T1000 (cell line): ENCODE measurements at regions not wholly inside any gene's neighbourhood (a gene's known extent, or its start where the extent isn't known, plus 50 kb on each side); places are given as distances from the start of the nearest gene placed in this dataset.
"Not testable (repeated sequence)": the region's sequence is repeated elsewhere in the genome, so short reads cannot be mapped to it uniquely, and the experiment has no call there.

Experiments
- DNase-seq: peaks from one replicate; lab custom pipeline; 2025; ENCODE audit warnings: mixed read lengths; lab: John Stamatoyannopoulos, UW

DNA sequence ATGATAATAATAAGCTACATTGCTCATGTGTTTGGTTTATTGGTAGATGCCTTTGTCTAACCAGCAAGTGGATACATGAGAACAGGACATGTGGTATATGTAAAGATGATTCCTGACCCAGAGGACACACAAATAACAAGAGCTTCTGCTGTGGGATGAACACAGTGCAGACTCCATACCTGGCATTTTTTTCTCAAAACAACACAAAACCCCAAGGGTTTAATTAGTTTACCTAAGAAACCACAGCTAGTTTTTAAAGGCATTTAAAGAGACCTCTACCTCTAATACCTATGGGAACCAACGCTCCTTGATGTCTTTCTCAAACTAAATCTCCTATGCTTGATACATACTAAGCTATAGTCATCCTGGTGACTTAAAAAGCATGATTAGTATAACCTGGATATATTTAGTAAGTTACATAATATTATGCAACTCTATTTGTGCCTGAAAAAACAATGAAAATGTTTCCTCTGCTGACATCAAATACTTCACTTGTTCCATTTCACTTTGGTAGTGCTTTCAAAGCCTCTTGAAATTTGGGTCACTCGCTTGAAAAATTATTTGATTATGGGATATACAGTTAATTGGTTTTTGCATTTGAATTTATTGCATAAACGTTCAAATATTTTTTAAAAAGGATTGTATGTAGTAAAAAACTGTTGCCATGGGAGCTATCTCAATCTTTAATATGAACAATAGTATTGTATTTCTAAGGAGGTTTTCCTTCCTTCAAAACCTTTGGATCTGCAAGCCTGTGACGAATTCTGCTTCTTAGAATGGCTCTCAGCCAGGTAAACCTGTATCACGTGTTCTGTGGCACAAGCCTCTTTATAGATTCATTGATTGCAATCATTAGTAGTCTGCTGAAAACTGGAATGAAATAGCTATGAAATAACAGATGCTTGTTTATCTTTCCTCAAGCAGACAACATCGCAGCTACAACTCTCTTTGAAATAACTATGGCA, 233.0 kb upstream of the KCNMB2 start:
- DNase-seq, result no peak

DNA sequence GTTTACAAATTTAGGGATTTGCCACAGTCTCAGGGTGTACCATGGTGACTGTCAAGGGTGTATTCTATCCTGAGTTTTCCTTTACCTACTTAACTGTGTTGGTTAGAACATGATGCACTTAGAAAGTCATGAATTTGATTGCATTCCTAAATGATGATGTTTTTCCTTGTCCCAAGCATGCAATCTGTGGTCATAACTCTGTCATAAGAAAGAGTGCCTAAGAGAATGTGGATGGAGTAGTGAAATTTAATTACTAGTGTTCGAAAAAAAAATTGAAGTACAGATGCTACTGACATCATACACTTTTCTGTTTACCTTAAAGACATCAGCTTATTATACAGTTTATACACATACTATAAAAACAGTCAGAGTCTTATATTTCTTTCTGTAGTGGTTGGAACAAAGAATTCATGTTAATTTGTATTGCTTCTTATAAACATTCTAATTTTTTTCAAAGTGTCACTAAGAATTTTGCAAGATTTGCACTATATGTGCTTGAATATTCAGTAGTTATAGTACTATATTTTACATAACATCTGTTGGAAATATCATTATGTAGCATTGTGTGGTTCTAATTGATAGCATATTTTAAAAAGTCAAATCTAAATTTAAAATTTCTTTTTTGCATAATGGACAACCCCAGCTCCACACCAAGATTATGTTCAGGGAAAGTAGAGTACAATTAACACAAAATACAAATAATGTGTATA, 231.3 kb upstream of the KCNMB2 start:
- no peak for DNase-seq

DNA sequence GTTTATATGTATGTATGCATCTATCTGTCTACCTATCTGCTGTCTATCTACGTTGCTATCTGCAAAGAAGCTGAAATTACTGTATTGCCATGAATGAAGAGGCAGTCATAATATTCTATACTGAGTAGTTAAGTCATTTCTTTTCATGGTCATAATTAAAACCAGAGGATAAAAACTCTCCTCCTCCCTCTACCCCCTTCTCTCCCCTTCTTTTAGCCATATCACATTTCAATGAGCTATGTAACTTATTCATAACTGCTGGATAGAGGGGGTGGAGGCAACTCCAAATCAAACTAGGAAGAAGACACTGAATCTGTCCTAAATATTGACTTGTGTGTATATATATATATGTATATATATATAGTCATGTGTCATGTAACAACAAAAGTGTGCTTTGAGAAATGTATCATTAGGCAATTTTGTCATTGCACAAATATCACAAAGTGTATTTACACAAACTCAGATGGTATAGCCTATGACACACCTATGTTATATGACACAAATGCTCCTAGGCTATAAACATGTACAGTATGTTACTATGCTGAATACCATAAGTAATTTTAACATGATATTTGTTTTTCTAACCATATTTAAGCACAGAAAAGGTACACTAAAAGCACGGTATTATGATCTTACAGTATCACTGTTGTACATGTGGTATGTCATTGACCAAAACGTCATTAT, 229.7 kb upstream of the KCNMB2 start:
- no peak for DNase-seq

DNA sequence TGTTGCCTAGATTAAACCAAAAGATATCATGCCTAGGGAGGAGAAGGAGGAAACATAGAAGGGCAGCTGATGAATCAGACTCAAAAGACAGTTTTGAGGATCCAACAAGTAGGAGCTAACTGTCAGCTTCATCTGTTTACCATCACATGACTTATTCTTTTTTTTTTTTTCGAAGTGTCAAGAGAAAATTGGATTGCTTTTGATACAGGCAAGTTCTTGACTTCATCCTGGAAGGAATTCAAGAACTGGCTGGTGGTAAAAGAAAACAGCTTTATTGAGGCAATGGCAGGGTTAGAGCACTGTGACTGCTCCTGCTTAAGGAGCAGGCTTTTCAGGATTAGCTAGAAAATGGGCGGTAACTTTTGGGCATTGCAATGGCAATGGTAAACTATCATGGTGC, 227.5 kb upstream of the KCNMB2 start:
- DNase-seq, result no peak

DNA sequence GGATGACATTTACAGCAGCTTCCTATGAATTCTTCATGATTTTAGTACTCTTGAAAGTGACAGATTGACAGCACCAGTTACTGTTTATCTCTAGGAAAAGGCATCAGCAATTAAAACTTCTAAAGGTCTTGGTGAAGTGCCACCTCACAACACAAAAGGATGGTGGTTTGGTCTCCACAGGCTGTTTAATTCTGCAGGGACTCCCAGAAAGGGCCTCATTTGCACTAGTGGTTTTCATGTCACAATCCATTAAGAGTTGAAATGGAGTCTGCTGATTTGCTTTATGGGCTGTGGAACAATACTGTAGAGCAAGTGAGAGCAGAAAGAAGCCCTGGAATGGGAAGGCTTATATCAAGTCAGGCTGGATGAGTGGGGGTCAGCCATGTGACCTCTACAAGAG, 225.3 kb upstream of the KCNMB2 start:
- DNase-seq, result no peak

DNA sequence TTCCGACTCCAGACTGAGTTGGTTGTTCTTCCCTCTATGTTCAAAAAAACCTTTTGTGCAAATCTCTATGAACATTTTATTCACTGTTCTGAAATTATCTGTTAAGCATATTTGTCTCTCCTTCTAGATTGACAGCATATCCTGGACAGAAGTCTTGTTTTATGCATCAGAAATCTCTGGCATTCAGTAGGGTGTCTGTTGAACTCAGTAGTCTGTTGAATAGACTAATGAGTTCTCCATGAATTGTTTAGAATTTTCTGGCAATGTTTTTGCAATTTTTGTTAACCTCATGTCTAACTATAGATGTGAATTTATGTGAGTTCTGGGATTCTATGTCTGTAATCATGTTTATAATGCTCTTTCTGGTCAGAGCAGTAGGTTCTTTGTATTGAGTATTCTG, 222.5 kb upstream of the KCNMB2 start:
- DNase-seq, result no peak

DNA sequence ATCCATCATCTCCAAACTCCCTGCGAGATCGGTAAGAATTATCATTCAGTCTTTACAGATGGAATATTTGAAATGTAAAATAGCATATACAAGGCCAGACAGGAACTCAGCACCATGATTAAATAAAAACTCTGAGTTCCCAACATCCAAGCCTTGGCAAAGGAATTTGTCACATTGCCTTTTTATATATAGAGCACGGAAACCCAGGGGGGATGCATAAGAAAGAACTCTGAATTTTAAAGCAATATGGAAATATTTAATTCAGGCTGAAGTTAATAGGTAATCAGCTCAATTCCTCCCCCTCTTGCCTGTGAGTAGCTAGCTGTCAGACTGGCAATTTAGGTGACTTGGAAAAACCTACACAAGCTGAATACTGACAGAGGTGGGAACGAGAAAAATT, 217.9 kb upstream of the KCNMB2 start:
- no peak for DNase-seq

DNA sequence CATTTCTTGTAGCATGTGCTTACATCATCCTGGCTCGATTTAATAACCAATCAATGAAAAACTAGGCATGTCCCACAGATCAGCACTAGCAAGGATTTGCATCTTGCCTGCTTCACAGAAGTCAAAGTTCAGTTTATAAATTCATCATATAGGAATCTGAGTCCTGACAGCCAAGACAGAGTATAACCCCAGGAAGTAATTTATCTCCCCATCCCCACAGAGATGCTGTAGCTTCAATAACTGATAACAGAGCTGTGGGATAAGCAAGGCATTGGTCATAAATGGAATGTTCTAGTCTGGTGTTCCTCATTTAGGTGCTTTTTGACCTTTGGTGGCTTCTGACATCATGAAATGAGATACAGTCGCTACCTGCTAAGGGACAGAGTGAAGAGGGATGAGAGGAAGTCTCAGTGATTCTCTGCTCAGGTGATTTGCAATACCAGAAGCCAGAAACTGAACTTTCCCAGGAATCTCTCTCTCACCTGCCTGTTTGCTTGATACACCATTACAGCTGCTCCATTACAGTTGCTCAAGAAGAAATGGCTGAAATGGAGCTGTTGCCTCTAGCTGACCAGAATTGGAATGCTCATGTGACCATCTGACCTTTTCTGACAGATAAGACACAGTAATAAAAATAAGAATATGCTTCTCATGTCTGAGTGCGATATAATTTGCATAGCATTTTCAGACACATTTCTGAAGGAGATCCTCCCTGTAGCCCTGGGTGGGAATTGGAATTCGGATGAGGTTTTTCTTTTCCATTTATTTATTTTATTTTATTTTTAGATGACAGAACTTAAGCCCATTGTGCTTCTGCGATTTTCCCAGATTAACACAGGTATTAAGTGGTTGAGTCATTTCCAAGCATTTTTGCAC, 217.1 kb upstream of the KCNMB2 start:
- DNase-seq, result no peak

DNA sequence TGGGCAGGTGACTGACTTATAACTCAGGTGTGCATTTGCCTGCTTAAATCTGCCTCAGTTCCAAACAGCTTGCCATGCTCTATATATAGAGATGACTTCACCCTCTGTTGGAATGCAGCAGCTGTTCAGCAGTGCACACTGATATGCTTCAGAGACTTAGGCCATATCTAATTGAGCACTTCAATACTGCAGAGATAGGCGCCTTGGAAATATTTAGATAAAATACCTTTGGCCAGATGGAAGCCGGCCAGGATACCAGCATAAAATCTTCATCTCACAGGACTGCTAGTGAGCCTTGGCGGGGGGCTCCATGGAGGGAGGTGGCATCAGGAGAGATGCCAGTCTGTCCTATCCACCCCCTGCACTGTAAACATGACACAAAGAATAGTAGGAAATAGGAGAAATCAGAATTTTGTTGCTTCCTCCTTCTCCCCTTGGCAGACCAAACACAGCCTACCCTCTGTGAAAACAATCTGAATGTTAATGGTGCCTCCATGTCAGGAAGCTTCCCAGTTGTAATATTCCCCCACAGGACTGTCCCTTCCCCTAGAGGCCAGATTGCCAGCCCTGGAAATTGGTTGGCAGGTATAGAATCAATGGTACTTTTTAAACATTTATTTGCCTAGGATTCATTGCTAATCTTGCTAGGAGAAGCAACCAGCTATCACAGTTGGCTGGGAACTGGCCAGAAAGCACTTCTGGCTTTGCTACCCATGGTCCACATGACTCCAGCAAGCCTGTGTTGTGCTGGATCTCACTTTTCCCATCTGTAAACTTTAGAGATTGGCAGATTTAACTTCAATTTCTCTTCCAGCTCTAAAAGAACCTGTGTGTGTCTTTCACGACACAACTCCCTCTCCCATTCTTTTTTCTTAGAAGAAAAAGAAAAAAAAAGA, 215.5 kb upstream of the KCNMB2 start:
- no peak for DNase-seq

DNA sequence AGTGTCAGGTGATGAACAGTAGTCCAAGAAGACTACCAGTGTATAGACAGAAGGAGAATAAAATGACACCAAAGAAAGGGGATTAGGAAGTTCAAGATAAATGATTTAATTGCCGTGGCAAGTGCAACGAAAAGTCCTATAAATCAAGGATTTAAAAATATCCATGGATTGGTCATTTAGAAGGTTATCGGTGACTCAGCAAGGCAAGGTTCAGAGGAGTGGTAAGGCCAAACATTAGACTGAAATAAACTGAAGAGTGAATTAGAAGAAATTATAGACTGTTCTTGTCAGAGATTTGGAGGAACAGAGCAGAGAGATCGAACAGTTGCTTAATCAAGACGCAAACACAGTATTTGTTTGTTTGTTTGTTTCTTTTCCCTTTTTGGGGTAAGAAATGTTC, 211.9 kb upstream of the KCNMB2 start:
- no peak for DNase-seq

DNA sequence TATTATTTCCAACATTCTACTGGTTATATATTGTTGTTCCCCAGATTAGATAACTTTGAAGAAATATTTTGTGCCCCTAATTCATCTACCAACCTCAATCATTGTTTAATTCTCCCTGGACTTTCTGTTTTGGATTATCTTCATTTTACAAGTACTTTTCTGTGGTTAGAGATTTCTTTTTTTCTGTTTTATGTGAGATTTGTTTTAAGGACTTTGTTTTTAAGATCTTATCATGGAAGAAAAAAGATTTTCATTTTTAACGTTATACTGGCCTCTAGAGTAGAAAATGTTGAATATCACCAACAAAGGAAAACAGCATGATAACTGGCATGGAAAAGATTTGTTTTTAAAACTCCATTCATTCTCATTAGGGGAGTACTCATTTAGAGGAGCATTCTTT, 210.9 kb upstream of the KCNMB2 start:
- no peak for DNase-seq

DNA sequence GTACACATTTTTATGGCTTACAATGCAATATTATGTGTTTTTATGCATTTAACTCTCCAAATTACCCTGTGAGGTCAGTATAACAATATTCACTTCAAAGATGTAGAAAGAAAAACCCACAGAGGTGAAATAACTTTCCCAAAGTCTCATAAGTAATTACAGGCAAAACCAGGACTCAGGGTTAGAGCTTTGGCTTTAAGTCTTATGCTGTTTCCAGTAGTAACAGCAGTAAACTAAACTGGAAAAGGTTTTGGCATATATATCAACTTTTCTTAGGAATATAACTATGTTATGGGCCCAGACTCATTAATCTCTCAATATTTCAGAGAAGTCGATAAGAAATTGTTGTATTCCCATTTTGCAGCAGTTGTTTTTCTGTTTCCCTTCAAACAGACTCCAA, 206.3 kb upstream of the KCNMB2 start:
- no peak for DNase-seq

DNA sequence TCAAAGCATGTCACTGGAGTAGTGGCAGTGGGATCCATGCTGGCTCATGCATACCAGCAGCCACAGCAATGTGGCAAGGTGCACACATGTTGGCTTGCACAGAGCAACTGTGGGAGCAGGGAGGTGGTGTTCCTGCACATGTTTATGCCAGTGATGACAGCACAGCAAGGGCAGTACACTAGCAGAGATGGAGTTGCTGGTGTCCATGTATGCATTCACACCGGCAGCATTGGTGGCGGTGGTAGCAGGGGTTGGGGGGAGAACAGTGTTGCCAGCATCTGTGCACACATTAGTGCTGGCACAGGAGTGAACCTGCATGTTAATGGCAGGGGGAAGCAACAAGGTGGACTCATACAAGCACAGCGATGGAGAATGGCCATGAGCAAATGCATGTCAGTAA, 202.0 kb upstream of the KCNMB2 start:
- no peak for DNase-seq

DNA sequence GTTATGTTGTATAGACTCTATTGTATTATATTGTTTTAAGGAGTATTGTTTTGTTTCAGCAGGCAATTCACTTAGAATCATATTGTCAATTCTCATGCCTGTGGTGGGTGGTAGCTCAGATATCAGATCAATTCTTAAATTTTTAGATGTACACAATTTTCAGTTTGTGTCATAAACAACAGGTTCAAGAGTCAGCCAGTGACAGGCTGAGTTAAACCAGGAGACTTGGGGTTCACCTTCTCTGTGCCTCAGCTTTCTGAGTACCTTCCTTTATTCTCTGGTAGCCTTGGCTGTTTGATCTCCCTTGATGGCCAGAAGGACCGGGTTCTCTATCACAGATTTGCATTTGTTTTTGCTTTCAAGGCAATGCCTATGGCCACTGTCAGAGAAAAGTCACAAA, 199.9 kb upstream of the KCNMB2 start:
- no peak for DNase-seq

DNA sequence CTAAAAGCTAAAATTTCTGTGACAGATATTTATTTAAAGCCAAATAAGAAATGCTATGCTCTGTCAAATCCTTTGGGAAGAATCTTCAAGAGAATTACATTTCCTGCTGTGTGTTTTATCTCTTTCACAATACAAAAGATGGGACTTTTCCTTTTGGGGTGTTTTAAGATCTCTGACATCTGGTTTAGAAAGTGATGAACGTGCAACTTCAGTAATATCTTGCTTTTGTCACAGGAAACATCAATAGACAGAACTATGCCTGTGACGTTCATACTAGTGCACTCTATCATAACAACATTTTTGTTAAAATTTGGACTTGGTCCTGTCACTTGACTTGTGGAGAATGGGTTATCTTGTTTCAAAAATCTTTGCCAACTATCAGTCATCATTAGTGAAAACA, 195.7 kb upstream of the KCNMB2 start:
- no peak for DNase-seq

DNA sequence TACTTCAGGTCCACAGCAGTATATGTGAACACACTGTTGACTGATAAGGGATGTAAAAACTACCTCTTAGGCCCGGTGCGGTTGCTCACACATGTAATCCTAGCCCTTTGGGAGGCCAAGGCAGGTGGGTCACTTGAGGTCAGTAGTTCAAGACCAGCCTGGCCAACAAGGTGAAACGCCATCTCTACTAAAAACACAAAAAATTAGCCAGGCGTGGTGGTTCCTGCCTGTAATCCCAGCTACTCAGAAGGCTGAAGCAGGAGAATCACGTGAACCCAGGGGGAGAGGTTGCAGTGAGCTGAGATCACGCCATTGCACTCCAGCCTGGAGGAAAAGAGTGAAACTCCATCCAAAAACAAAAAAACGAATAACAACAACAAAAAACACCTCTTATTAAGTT, 194.6 kb upstream of the KCNMB2 start:
- no peak for DNase-seq

DNA sequence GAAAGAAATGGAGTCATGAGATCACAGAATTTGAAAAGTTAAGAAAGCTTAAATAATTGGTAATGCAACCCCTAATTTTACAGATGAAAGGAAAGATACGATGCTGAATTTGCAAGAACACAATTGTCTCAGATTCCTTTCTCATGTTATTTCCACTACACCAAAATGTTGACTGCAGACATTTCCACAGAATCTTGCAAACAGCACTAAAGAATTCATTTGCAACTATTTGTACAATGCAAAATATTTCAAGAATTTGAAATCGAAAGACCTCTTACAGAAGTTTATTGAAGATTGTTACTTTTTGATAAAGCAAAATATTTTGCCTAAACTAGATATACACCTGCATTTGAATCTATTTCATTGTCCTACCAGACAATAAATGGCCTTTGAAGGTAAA, 194.1 kb upstream of the KCNMB2 start:
- no peak for DNase-seq

DNA sequence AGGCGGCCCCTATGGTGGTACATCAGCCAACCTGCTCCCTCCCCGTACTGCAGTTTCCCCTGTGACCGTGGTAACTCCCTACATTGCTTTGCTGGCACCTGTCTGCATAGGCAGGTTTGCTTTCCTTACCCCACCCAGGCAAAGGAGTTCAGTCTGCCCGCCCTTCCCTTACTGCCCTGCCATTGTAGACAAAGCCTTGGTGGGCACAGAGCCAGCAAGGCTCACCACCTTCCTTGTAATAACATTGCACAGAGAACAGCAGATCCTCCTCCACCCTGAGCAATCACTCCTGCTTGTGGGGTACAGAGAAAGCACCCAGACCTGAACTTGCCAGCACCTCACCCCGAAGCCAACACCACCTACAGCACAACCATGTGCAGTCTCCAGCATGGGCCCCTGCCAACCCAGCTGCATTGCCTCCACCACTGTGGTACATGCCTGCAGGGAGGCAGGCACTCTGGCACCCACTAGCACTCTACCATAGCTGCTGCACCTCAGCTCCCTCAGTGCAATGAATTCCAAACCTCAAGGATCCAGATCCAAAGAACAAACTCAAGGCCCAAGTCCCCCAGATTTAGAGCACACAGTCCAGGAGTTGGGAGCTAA, 192.7 kb upstream of the KCNMB2 start:
- DNase-seq, result no peak

DNA sequence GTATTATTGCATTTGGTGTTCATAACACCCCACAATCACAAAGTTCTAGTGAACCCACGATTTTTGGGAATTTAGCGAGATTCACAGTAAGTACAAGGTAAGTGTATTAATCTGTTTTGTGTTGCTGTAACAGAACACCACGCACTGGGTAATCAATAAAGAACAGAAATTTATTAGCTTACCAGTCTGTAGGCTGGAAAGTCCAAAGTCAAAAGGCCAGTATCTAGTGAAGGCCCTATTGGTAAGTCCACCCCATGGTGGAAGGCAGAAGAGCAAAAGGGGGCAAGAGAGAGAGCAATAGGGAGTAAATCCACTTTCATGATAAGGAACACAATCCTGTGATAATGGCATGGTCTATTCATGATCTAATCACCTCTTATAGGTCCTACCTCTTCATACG, 190.3 kb upstream of the KCNMB2 start:
- DNase-seq, result no peak

DNA sequence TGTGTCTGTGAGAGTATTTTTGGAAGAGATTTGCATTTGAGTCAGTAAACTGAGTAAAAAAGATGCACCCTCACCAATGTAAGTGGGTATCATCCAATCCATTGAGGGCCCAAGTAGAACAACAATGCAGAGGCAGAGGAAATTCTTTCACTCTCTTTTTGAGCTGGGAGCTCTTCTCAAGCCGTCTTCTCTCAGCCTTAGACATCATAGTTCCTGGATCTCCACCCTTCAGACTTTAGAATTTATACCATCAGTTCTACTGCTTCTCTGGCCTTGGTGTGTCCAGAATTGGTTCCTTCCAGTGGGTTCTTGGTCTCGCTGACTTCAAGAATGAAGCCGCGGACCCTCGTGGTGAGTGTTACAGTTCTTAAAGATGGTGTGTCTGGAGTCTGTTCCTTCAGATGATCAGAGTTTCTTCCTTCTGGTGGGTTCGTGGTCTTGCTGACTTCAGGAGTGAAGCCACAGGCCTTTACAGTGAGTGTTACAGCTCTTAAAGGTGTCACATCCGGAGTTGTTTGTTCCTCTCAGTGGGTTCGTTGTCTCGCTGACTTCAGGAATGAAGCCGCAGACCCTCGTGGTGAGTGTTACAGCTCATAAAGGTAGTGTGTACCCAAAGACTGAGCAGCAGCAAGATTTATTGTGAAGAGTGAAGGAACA, 187.5 kb upstream of the KCNMB2 start:
- not testable (repeated sequence) for DNase-seq
